ENCODE measurements at regions not wholly inside any gene's neighbourhood (a gene's known extent, or its start where the extent isn't known, plus 50 kb on each side); places are given as distances from the start of the nearest gene placed in this dataset.

DNA sequence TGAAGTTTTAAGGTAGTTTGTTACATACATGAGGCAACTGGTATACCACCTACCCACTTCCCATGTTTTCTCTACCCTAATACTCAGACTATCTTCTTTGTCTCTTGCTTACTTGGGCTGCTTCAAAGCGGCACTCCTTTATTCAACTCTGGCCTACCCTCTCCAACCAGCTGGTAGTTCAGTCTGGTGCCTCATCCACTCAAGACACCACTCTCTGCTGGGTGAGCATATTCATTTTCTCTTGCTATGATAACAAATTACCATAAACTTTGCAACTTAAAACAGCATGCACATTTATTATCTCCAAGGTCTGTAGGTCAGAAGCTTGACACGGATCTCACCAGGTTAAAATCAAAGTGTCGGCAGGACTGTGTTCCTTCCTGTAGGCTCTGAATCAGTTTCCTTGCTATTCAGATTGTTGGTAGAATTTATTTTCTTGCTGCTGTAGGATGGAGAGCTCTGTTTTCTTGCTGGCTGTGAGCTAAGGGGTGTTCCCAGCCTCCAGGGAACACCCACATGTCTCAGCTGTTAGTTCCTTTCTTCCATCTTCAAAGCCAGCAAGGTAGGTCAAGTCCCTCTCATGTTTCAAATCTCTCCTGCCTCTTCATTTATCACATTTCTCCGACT is 666.0 kb downstream of the DIAPH3 start:
- TF ChIP-seq EP300 (IDR thresholded peaks at IDR 0.05) (no peak), POLR2A (IDR thresholded peaks at IDR 0.05) (no peak)
- TF ChIP-seq, protein P1, sequence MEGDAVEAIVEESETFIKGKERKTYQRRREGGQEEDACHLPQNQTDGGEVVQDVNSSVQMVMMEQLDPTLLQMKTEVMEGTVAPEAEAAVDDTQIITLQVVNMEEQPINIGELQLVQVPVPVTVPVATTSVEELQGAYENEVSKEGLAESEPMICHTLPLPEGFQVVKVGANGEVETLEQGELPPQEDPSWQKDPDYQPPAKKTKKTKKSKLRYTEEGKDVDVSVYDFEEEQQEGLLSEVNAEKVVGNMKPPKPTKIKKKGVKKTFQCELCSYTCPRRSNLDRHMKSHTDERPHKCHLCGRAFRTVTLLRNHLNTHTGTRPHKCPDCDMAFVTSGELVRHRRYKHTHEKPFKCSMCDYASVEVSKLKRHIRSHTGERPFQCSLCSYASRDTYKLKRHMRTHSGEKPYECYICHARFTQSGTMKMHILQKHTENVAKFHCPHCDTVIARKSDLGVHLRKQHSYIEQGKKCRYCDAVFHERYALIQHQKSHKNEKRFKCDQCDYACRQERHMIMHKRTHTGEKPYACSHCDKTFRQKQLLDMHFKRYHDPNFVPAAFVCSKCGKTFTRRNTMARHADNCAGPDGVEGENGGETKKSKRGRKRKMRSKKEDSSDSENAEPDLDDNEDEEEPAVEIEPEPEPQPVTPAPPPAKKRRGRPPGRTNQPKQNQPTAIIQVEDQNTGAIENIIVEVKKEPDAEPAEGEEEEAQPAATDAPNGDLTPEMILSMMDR (IDR thresholded peaks at IDR 0.05), result no peak

Data from gastroesophageal sphincter (tissue), 3 donors.